GM12878 (cell line): ENCODE measurements at regions not wholly inside any gene's neighbourhood (a gene's known extent, or its start where the extent isn't known, plus 50 kb on each side); places are given as distances from the start of the nearest gene placed in this dataset.

ENCODE experiments used
- ATAC-seq: fragments of 200-7000 bp; cut with Tn5 transposase; 3 replicates; pipeline ENCODE4 v1.9.1; 2020; ENCODE audit warnings: mild to moderate bottlenecking, moderate library complexity
- BruUV-seq: library from RNA; stranded (reverse); fragments of 400-500 nt; replicated peaks from 2 replicates; lab custom pipeline; 2021; lab: Mats Ljungman, UMichigan
- CTCF ChIA-PET: fragments of 300-600 bp; sonication (Branson Sonifier 250); formaldehyde crosslinking; extraction: SDS; loops from one replicate; lab custom pipeline; 2021; ENCODE audit warnings: inconsistent platforms; lab: Yijun Ruan, JAX
- POLR2A ChIA-PET: fragments of 350-600 bp; formaldehyde crosslinking; extraction: SDS; loops from one replicate; lab custom pipeline; 2021; ENCODE audit warnings: inconsistent platforms; lab: Charles Lee
- RAD21 ChIA-PET: fragments of 300-600 bp; sonication (Branson Sonifier 250); formaldehyde crosslinking; loops from one replicate; lab custom pipeline; 2023; ENCODE audit warnings: antibody characterized with exemption; ENCODE audit not compliant: unreplicated experiment; lab: Charles Lee
- SMC1A ChIA-PET: fragments of 300-600 bp; sonication (Branson Sonifier 250); formaldehyde crosslinking; loops from one replicate; lab custom pipeline; 2023; ENCODE audit not compliant: unreplicated experiment, uncharacterized antibody; lab: Charles Lee
- DNase-seq: peaks from one replicate; pipeline ENCODE4 v3.0.0-alpha.2; 2011; ENCODE audit warnings: low read depth, low spot score
- FAIRE-seq: peaks from 3 replicates; lab custom pipeline; 2011; peaks lifted over from hg19 to GRCh38; lab: Jason Lieb, UNC
- H2AFZ ChIP-seq: 2 replicates; pipeline ENCODE4 v1.6.0; 2011; ENCODE audit warnings: low read depth, low read length, control low read depth; ENCODE audit not compliant: control insufficient read depth
- H3K27ac ChIP-seq: 2 replicates; pipeline ENCODE4 v1.5.1; 2011; ENCODE audit warnings: control low read depth; ENCODE audit not compliant: control insufficient read depth, insufficient read depth
- H3K27me3 ChIP-seq, 2 experiments: replicated peaks in 1 of 2; 2 replicates each; pipeline versions ENCODE4 v1.6.0 to v1.6.1; 2011; ENCODE audit warnings: low read length in 1 of 2; ENCODE audit not compliant: control insufficient read depth in 2 of 2, insufficient read depth in 2 of 2
- H3K36me3 ChIP-seq, 2 experiments: 2 replicates each; pipeline ENCODE4 v1.5.1; 2011; ENCODE audit warnings: low read length in 1 of 2; ENCODE audit not compliant: control insufficient read depth in 2 of 2, insufficient read depth in 2 of 2
- H3K4me1 ChIP-seq: 2 replicates; pipeline ENCODE4 v1.6.1; 2011; ENCODE audit warnings: mild to moderate bottlenecking, low read length, moderate library complexity, mixed read lengths; ENCODE audit not compliant: control insufficient read depth, insufficient read depth
- H3K4me2 ChIP-seq: 2 replicates; pipeline ENCODE4 v1.6.0; 2011; ENCODE audit warnings: control low read depth; ENCODE audit not compliant: control insufficient read depth, insufficient read depth
- H3K4me3 ChIP-seq: fragments of 200-600 bp; sonication (generic); 2 replicates; pipeline ENCODE4 v1.5.1; 2016
- H3K79me2 ChIP-seq: 2 replicates; pipeline ENCODE4 v1.6.0; 2011; ENCODE audit warnings: low read length; ENCODE audit not compliant: control insufficient read depth, insufficient read depth
- H3K9ac ChIP-seq: 2 replicates; pipeline ENCODE4 v1.8.0; 2011; ENCODE audit warnings: low read length, control low read depth, mixed read lengths; ENCODE audit not compliant: control insufficient read depth, insufficient read depth
- H3K9me3 ChIP-seq: replicated peaks from 3 replicates; pipeline ENCODE4 v1.5.1; 2011; ENCODE audit warnings: mild to moderate bottlenecking, low read length; ENCODE audit not compliant: control insufficient read depth, insufficient read depth
- H4K20me1 ChIP-seq: 2 replicates; pipeline ENCODE4 v1.6.0; 2011; ENCODE audit not compliant: control insufficient read depth, insufficient read depth
- BACH1 ChIP-seq: fragments of 450-650 bp; IDR thresholded peaks from 2 replicates; pipeline ENCODE4 v1.6.1; 2017; ENCODE audit warnings: mild to moderate bottlenecking, borderline replicate concordance
- CBX5 ChIP-seq: sonication (generic); IDR thresholded peaks from 2 replicates; pipeline ENCODE4 v1.6.1; 2016; ENCODE audit warnings: low read depth, moderate library complexity, mild to moderate bottlenecking, inconsistent platforms
- CHD4 ChIP-seq: fragments of 200-600 bp; sonication (generic); IDR thresholded peaks from 2 replicates; pipeline ENCODE4 v1.6.1; 2016; ENCODE audit warnings: mild to moderate bottlenecking
- CREM ChIP-seq: IDR thresholded peaks from 2 replicates; pipeline ENCODE4 v1.6.1; 2014; ENCODE audit warnings: antibody characterized with exemption, low read depth
- EGR1 ChIP-seq, 2 experiments: IDR thresholded peaks; 1 replicate in 1 of 2; 2 replicates in 1 of 2; pipeline ENCODE4 v1.6.1; 2011 to 2012; ENCODE audit warnings: low read depth in 2 of 2, low read length in 2 of 2, borderline replicate concordance in 1 of 2, mild to moderate bottlenecking in 1 of 2, moderate library complexity in 1 of 2
- ESRRA ChIP-seq: IDR thresholded peaks from 2 replicates; pipeline ENCODE4 v1.6.1; 2012; ENCODE audit warnings: mild to moderate bottlenecking, low read length, improper control_type of control experiment
- ETV6 ChIP-seq, 2 experiments: fragments of 450-650 bp in 1 of 2; IDR thresholded peaks in 1 of 2; conservative IDR thresholded peaks in 1 of 2; 2 replicates each; pipeline ENCODE4 v1.6.1; 2014; ENCODE audit warnings: antibody characterized with exemption in 1 of 2, borderline replicate concordance in 1 of 2, low read depth in 1 of 2, mild to moderate bottlenecking in 1 of 2, moderate library complexity in 1 of 2
- IKZF2 ChIP-seq, 2 experiments: fragments of 450-650 bp; IDR thresholded peaks; 2 replicates each; pipeline ENCODE4 v1.6.1; 2017; ENCODE audit warnings: mild to moderate bottlenecking in 2 of 2, moderate library complexity in 2 of 2
- KAT2A ChIP-seq: conservative IDR thresholded peaks from 2 replicates; pipeline ENCODE4 v1.6.1; 2011; ENCODE audit warnings: low read depth, low read length; ENCODE audit not compliant: control insufficient read depth
- LARP7 ChIP-seq: fragments of 450-650 bp; IDR thresholded peaks from 2 replicates; pipeline ENCODE4 v1.6.1; 2017; ENCODE audit warnings: mild to moderate bottlenecking
- MAX ChIP-seq: IDR thresholded peaks from 2 replicates; pipeline ENCODE4 v1.6.1; 2012; ENCODE audit warnings: low read depth, low read length, improper control_type of control experiment
- MTA2 ChIP-seq: fragments of 450-650 bp; IDR thresholded peaks from 2 replicates; pipeline ENCODE4 v1.6.1; 2016; ENCODE audit warnings: low read depth, mild to moderate bottlenecking, moderate library complexity
- NFYB ChIP-seq: IDR thresholded peaks from 2 replicates; pipeline ENCODE4 v1.6.1; 2011; ENCODE audit warnings: low read depth, mild to moderate bottlenecking, low read length, improper control_type of control experiment, moderate library complexity; ENCODE audit not compliant: insufficient read depth
- POLR2AphosphoS5 ChIP-seq: IDR thresholded peaks from 2 replicates; pipeline ENCODE4 v1.6.1; 2011; ENCODE audit warnings: mild to moderate bottlenecking, low read length, inconsistent platforms
- RBBP5 ChIP-seq: fragments of 200-600 bp; sonication (generic); conservative IDR thresholded peaks from 2 replicates; pipeline ENCODE4 v1.6.1; 2016
- SMAD5 ChIP-seq: IDR thresholded peaks from 2 replicates; pipeline ENCODE4 v1.6.1; 2016; ENCODE audit warnings: antibody characterized with exemption, low read depth
- STAT1 ChIP-seq: fragments of 450-650 bp; conservative IDR thresholded peaks from 2 replicates; pipeline ENCODE4 v1.6.1; 2014; ENCODE audit warnings: antibody characterized with exemption, mild to moderate bottlenecking
- ZBTB33 ChIP-seq: fragments of 450-650 bp; IDR thresholded peaks from 2 replicates; pipeline ENCODE4 v1.6.1; 2017; ENCODE audit warnings: mild to moderate bottlenecking
- ZNF217 ChIP-seq: fragments of 450-650 bp; IDR thresholded peaks from 2 replicates; pipeline ENCODE4 v1.6.1; 2017; ENCODE audit warnings: antibody characterized with exemption, mild to moderate bottlenecking
- WGBS: methylation state at CpG from one replicate; pipeline ENCODE4 v1.1.6; 2016; ENCODE audit warnings: low lambda C conversion rate; ENCODE audit not compliant: insufficient replicate concordance, insufficient coverage; ENCODE audit errors: missing lambda C conversion rate; 5-methylcytosine and 5-hydroxymethylcytosine counted together
- in situ Hi-C: fragments of 300-500 bp; cut with MboI; formaldehyde crosslinking; loops from 9 replicates; pipeline ENCODE4 v1.14.3; 2018; ENCODE audit warnings: mixed read lengths
- intact Hi-C: fragments of 100-400 bp; cut with micrococcal nuclease; formaldehyde crosslinking; loops from one replicate; pipeline ENCODE4 v1.14.2; 2022; ENCODE audit not compliant: unreplicated experiment

GRCh38 chrX:42603016-42603415, 174.9 kb downstream of the PPP1R2C start:
- no peak for ATAC-seq
- 84% methylated on average over 2 of the region's 2 CpGs for WGBS
- no peak overlapping the region for H3K9ac ChIP-seq
- no peak for TF ChIP-seq KAT2A
- no peak for TF ChIP-seq POLR2AphosphoS5
- TF ChIP-seq SMAD5, result no peak
- no peak for TF ChIP-seq BACH1
- TF ChIP-seq CBX5, result no peak
- TF ChIP-seq CHD4, result no peak
- TF ChIP-seq IKZF2 (IDR thresholded peaks at IDR 0.05), result no peak
- no peak for TF ChIP-seq ESRRA
- TF ChIP-seq EGR1 (IDR thresholded peaks at IDR 0.05; ENCODE audit: borderline replicate concordance in 1 of 2, low read depth in 2 of 2, low read length in 2 of 2), result no peak
- TF ChIP-seq MTA2, result no peak
- no peak for TF ChIP-seq RBBP5
- no peak for TF ChIP-seq LARP7
- no peak for TF ChIP-seq ZBTB33
- TF ChIP-seq ETV6 (conservative IDR thresholded peaks at IDR 0.05 in 1 of 2, IDR thresholded peaks at IDR 0.05 in 1 of 2; ENCODE audit: borderline replicate concordance in 1 of 2, low read depth in 1 of 2), result no peak
- TF ChIP-seq CREM, result no peak
- TF ChIP-seq MAX, result no peak
- no peak for TF ChIP-seq STAT1
- TF ChIP-seq NFYB, result no peak
- TF ChIP-seq ZNF217, result no peak
- TF ChIP-seq, all 136 proteins: peak for 0
- Histone ChIP-seq H3K4me3 (no peak overlapping the region), H4K20me1 (no peaks in the 10 kb centered on the region), H3K9me3 (no peaks in the 10 kb centered on the region), H3K36me3 (no peaks in the 10 kb centered on the region), H2AFZ (no peak overlapping the region), H3K27me3 (no peaks in the 10 kb centered on the region; a peak in 1 of 4 replicates), H3K4me2 (no peak overlapping the region), H3K79me2 (no peaks in the 10 kb centered on the region), H3K27ac (no peak overlapping the region), H3K4me1 (no peaks in the 10 kb centered on the region)
- FAIRE-seq (no peak), DNase-seq (no peak)
- BruUV-seq, result no TSS peak
- ChIA-PET CTCF (interaction anchor here (0.8 kb wide), 1 partner anchor 12 kb away, joined by 3 read pairs; no protein-coding TSS in a partner anchor), POLR2A (no interaction called here), SMC1A (no interaction called here), RAD21 (no interaction called here)
- intact Hi-C loops, result no loop called here
- in situ Hi-C loops, result no loop called here
